HEK293T (cell line): ENCODE measurements at regions not wholly inside any gene's neighbourhood (a gene's known extent, or its start where the extent isn't known, plus 50 kb on each side); places are given as distances from the start of the nearest gene placed in this dataset.

Experiments
- CTCF ChIA-PET: fragments of 350-600 bp; formaldehyde crosslinking; extraction: SDS; loops from one replicate; lab custom pipeline; 2021; ENCODE audit warnings: antibody characterized with exemption, inconsistent platforms; lab: Yijun Ruan, JAX
- POLR2A ChIA-PET: fragments of 350-600 bp; formaldehyde crosslinking; extraction: SDS; loops from one replicate; lab custom pipeline; 2020; ENCODE audit warnings: antibody characterized with exemption, inconsistent platforms; lab: Yijun Ruan, JAX
- DNase-seq: peaks from one replicate; pipeline ENCODE4 v3.0.0; 2012; ENCODE audit warnings: mixed read lengths; ENCODE audit errors: extremely low spot score
- ARNT ChIP-seq: fragments of 450-650 bp; IDR thresholded peaks from 2 replicates; pipeline ENCODE4 v1.6.1; 2017; ENCODE audit warnings: mild to moderate bottlenecking
- BHLHE40 ChIP-seq: fragments of 450-650 bp; IDR thresholded peaks from 2 replicates; pipeline ENCODE4 v1.6.1; 2016; ENCODE audit warnings: mild to moderate bottlenecking, moderate library complexity, borderline replicate concordance
- CTBP1 ChIP-seq: fragments of 450-650 bp; IDR thresholded peaks from 2 replicates; pipeline ENCODE4 v1.6.1; 2016; ENCODE audit warnings: borderline replicate concordance
- ELF4 ChIP-seq: fragments of 450-650 bp; IDR thresholded peaks from 2 replicates; pipeline ENCODE4 v1.6.1; 2017; ENCODE audit warnings: antibody characterized with exemption
- FOXA1 ChIP-seq: fragments of 450-650 bp; IDR thresholded peaks from 2 replicates; pipeline ENCODE4 v1.6.1; 2016; ENCODE audit warnings: mild to moderate bottlenecking
- FOXK2 ChIP-seq: fragments of 450-650 bp; IDR thresholded peaks from 2 replicates; pipeline ENCODE4 v1.6.1; 2016; ENCODE audit warnings: mild to moderate bottlenecking
- FOXM1 ChIP-seq: fragments of 450-650 bp; IDR thresholded peaks from 2 replicates; pipeline ENCODE4 v1.6.1; 2017; ENCODE audit warnings: mild to moderate bottlenecking, borderline replicate concordance
- HDGF ChIP-seq: fragments of 450-650 bp; IDR thresholded peaks from 2 replicates; pipeline ENCODE4 v1.6.1; 2017; ENCODE audit warnings: antibody characterized with exemption, borderline replicate concordance
- L3MBTL2 ChIP-seq: fragments of 450-650 bp; conservative IDR thresholded peaks from 2 replicates; pipeline ENCODE4 v1.6.1; 2016; ENCODE audit warnings: mild to moderate bottlenecking
- LEF1 ChIP-seq: fragments of 450-650 bp; IDR thresholded peaks from 2 replicates; pipeline ENCODE4 v1.6.1; 2017; ENCODE audit warnings: mild to moderate bottlenecking, borderline replicate concordance
- NFRKB ChIP-seq: fragments of 450-650 bp; IDR thresholded peaks from 2 replicates; pipeline ENCODE4 v1.6.1; 2016; ENCODE audit warnings: mild to moderate bottlenecking, moderate library complexity
- PKNOX1 ChIP-seq: fragments of 450-650 bp; IDR thresholded peaks from 2 replicates; pipeline ENCODE4 v1.6.1; 2016
- SP1 ChIP-seq: fragments of 450-650 bp; IDR thresholded peaks from 2 replicates; pipeline ENCODE4 v1.6.1; 2017
- SUZ12 ChIP-seq: fragments of 450-650 bp; IDR thresholded peaks from 2 replicates; pipeline ENCODE4 v1.6.1; 2016; ENCODE audit warnings: mild to moderate bottlenecking
- TARDBP ChIP-seq: fragments of 450-650 bp; IDR thresholded peaks from 2 replicates; pipeline ENCODE4 v1.6.1; 2016
- ZNF384 ChIP-seq: fragments of 450-650 bp; IDR thresholded peaks from 2 replicates; pipeline ENCODE4 v1.6.1; 2016

GRCh38 chr12:41899577-41899976, 245.1 kb downstream of the GXYLT1 start:
- TF ChIP-seq FOXA1: no peak
- no peak for TF ChIP-seq FOXM1
- no peak for TF ChIP-seq NFRKB
- TF ChIP-seq SP1: no peak
- no peak for TF ChIP-seq ZNF384
- TF ChIP-seq ARNT: no peak
- POLR2A ChIA-PET: no interaction called here
- CTCF ChIA-PET: no interaction called here
- no peak for DNase-seq

DNA sequence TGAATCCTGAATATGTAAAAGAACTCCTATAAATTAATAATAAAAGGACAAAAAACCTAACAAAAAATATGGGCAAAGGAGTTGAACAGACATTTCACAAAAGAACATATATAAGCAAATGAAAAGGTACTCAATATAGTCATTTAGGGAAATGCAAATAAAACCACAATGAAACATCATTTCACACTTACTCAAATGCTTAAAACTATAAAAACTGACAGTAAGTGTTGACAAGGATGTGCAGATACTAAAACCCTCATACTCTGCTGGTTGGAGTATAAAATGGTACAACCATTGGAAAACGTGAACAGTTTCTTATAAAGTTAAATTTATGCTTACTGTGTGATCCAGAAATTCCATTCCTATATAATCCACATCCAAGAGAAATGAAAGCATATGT, 247.1 kb downstream of the GXYLT1 start:
- no peak for DNase-seq
- no peak for TF ChIP-seq BHLHE40
- TF ChIP-seq ELF4: no peak
- no peak for TF ChIP-seq ZNF384
- no peak for TF ChIP-seq FOXM1
- TF ChIP-seq TARDBP: no peak
- no peak for TF ChIP-seq FOXA1
- no peak for TF ChIP-seq ARNT
- no peak for TF ChIP-seq SUZ12
- TF ChIP-seq SP1: no peak
- TF ChIP-seq HDGF: no peak
- no peak for TF ChIP-seq FOXK2
- no peak for TF ChIP-seq L3MBTL2
- no peak for TF ChIP-seq PKNOX1
- no peak for TF ChIP-seq LEF1
- ChIA-PET CTCF (no interaction called here), POLR2A (no interaction called here)

DNA sequence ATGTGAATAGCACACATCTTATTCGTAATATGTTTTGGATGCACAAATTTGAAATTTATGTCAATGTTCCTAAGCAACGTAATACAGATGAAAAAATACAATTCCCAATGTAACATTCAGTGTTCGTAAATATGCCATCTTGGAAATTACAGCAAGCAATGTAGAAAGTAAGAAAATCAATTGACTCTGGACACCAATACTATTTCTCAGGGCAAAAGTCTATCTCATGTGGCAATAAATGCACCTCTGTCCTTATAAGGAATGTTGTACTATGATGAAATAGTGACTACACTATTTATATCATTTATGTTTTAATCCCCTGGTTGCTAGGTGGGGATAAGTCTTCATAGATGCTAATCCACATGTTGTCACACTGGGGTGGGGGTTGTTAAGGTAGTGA, 251.2 kb downstream of the GXYLT1 start:
- DNase-seq: no peak
- CTCF ChIA-PET: no interaction called here
- TF ChIP-seq TARDBP (no peak), ELF4 (no peak), PKNOX1 (no peak), FOXK2 (no peak), LEF1 (no peak), SP1 (no peak), ZNF384 (no peak), CTBP1 (no peak), BHLHE40 (no peak), ARNT (no peak), SUZ12 (no peak), NFRKB (no peak), HDGF (no peak), L3MBTL2 (no peak), FOXM1 (no peak)
- POLR2A ChIA-PET: no interaction called here

DNA sequence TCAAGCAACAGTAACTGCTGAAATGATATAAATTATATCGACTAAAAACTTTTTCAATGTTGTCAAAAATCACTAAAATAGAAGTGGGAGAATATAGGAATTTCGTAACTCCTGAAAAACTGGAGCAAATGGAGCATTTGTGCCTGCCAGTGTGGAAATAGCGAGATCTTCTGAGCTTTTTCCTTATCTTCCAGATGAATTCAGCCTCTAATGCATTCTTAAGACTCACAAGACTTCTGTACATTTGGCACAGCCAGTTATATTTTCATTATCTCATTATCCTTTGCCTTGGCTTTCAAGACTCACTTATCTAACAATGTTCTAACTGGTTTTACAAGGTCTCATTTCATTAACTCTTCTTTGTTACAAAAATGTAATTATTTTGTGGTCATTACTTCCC, 252.4 kb downstream of the GXYLT1 start:
- ChIA-PET CTCF (no interaction called here), POLR2A (no interaction called here)
- no peak for DNase-seq
- no peak for TF ChIP-seq PKNOX1
- no peak for TF ChIP-seq ELF4
- TF ChIP-seq LEF1: no peak
- TF ChIP-seq HDGF: no peak
- TF ChIP-seq FOXK2: no peak
- no peak for TF ChIP-seq ZNF384
- TF ChIP-seq ARNT: no peak
- TF ChIP-seq SP1: no peak
- no peak for TF ChIP-seq FOXA1

DNA sequence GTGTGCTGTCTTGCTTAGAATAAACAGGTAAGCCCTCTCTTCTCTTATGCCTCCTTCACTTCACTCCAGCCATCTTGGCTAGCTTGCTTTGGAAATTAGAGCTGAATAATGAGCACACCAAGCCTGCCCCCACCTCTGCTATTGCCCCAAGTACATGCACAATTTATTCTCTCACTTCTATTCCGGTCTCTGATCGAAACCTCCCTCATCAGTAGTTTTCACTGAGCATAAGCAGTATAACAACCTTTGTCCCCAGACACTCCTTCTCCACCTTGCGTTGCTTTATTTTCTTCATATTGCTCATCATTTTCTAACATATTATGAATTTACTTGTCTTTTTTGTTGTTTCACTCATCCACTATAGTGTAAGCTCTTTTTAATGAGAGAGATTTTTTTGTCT, 253.4 kb downstream of the GXYLT1 start:
- ChIA-PET CTCF (no interaction called here), POLR2A (no interaction called here)
- no peak for DNase-seq
- no peak for TF ChIP-seq LEF1
- TF ChIP-seq FOXK2: no peak
- no peak for TF ChIP-seq SUZ12
- TF ChIP-seq BHLHE40: no peak
- no peak for TF ChIP-seq FOXA1
- no peak for TF ChIP-seq SP1
- TF ChIP-seq L3MBTL2: no peak
- TF ChIP-seq TARDBP: no peak
- no peak for TF ChIP-seq NFRKB
- TF ChIP-seq ARNT: no peak
- no peak for TF ChIP-seq ELF4
- TF ChIP-seq HDGF: no peak
- no peak for TF ChIP-seq FOXM1
- TF ChIP-seq PKNOX1: no peak
- no peak for TF ChIP-seq CTBP1
- TF ChIP-seq ZNF384: no peak

DNA sequence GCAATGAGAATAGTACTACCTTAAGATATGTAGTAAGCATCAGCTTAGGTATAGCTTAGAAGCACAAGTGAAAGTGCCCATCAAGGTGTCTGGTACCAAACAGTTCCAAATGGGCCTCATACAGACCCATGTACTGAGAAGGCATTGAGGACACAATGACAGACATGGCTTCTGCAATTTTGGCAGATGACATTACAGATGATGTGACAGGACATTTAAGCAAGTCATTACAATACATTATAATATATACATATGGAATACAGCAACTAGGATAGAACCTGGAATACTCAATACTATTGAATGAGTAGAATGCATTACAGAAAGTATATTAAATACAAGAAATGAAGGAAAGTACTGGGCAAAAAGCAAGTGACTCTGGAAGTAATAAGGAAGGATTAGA, 256.4 kb downstream of the GXYLT1 start:
- ChIA-PET CTCF (no interaction called here), POLR2A (no interaction called here)
- TF ChIP-seq CTBP1 (no peak), TARDBP (no peak), ELF4 (no peak), NFRKB (no peak), HDGF (no peak), L3MBTL2 (no peak), ZNF384 (no peak), FOXK2 (no peak), FOXA1 (no peak), ARNT (no peak), LEF1 (no peak)

More for the DNA sequence above, 256.4 kb downstream of the GXYLT1 start:
- no peak for DNase-seq
